ENCODE measurements at regions not wholly inside any gene's neighbourhood (a gene's known extent, or its start where the extent isn't known, plus 50 kb on each side); places are given as distances from the start of the nearest gene placed in this dataset.

DNA sequence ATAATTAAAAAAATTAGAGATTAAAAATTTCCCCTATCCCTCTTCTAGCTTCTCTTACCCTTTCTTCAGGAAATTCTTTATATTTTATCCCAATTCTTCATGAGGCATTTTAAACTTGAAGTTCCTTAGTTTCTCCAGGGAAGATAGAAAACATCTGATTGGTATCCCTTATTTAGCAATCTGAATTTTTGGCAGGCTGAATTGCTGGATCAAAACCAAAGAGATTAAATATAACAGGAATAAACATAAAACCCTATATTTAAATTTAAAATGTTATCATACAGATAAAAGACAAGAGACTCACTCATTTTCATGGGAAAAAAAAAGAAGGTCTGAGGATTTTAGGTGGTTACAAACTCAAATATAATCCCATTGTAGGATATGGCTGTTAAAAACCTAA lies 204.2 kb downstream of the CHRM3 start:
- no peak for DNase-seq (ENCODE audit: extremely low read depth, low read depth, low spot score)

DNA sequence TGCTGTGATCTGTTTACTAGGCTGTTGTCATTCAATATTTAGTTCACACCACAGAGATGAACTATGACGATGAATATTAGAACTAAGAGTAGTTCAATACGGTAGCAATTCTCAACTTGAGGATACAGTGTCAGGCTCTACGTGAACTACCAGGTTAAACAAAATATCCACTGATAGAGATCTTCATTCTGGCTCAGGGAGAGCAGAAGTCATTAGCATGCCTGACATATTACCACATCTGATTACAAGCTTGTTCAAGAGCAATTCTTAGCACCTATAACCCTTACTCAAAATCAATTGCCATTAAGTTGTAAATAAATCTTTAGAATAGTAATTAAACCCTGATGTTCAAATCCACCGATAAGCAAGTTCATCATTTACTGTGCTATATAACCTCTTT lies 207.2 kb downstream of the CHRM3 start:
- no peak for DNase-seq (ENCODE audit: extremely low read depth, low read depth, low spot score)

DNA sequence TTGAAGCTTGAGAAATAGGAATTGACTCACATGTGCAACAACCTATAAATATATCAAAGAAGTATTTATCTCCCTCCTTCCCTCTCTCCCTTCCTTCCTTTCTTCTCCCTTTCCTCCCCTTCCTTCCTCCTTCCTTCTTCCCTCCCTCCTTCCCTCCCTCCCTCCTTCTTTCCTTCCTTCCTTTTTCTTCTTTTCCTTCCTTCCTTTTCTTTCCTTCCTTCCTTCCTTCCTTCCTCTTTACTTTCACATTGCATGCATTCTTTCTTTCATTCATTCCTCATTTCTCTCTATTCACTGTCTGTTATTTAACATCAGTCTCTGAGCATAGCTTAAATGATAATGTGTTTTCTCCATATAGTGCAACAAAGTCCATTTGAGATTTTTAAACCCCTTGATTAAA lies 214.2 kb downstream of the CHRM3 start:
- no peak for DNase-seq (ENCODE audit: extremely low read depth, low read depth, low spot score)

DNA sequence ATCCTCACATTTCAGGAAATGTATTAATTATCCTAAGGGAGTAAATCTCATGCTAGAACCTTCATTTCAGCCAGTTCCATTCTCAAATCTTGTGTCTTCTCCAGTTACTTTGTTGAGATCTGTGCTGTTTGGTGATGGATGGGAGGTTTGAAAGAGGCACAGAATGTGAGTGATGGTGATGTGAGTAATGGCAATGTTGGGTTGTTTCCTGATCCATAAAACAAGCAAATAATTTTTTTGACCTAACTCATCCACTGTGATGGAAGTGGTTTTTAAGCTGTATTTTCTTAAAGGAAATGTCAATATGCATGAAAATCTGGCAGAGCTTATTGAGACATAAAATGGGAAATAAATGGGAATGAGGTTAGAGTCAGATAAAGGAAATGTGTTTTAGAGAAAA lies 214.7 kb downstream of the CHRM3 start:
- DNase-seq (ENCODE audit: extremely low read depth, low read depth, low spot score), result no peak

DNA sequence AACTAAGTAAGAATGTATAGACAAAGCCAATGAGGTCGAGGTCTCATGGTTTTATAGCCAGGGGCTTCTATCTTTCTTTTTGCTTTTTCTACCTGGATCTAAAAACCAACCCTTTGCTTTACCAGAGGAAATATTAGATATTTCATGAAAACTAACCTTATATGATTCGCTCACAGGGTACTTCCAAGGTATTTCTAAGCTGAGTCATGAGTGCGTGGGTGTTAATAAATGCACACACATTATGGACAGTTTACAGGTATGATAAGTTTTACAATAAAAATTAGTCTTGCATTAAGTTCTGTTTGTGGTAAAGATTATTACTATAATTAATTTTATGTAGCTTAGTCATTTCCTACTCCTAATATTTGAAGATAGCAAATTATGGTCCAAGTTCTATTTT lies 217.2 kb downstream of the CHRM3 start:
- DNase-seq (ENCODE audit: extremely low read depth, low read depth, low spot score), result no peak

DNA sequence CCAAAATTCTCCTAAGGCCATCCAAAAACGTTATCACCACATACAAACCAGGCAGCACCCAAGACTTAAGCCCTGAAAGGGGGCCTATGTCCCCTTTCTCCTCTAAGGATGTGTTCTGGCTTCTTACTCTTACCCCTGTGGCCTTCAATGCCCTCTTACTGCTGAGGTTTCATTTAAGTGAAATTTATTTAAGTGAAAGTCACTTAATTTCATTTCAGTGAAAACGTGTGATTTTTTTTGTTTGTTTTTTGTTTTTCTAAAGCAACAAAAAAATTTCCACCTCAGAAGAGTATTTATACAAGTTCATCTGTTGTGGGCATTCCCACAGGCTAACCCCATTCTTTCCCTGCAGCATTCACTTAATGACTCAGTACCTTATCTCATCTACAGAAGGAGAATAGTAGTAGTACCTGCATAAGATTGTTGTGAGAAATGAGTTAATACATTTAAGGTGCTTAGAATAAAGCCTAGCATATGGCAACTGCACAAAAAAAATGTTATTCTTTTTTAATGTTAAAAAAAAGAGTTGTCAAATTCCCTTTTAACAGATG lies 220.6 kb downstream of the CHRM3 start:
- no peak for DNase-seq (ENCODE audit: extremely low read depth, low read depth, low spot score)

DNA sequence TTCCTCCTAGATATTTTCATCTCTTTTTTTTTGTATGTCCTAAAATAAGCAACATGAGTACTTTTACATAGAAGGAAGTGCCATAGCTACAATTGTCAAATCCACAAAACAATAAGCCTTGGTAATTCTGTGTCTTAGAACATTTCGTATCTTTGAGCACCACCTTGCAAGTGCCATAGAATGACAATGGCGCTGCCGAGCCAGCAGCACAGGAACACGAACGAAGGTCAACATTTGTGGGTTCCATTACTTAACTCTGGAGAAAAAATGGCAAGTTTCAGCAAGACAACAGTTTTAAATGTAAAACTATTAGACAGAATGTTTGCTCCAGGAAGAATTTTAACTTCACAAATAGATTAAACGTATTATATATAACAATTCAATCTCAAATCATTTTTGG lies 222.1 kb downstream of the CHRM3 start:
- DNase-seq (ENCODE audit: extremely low read depth, low read depth, low spot score), result no peak

DNA sequence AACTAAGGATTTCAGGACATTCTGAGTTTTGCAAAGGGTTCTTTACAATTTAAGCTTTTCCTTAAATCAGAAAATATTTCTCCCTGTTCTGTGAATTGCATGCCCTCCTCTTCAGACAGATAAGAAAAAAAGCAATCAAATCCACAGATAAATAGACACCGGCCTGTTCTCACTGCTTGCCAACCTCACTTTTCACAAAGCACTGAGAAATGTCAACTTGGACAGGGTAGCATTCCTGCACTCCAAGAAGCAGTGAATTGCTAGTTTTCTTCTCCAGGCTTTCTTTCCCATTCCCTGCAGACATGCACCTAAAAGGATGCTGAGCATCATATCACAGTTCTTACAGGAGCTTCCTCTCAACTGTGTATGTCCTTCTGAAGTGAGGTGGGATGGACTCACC lies 226.0 kb downstream of the CHRM3 start:
- DNase-seq (ENCODE audit: extremely low read depth, low read depth, low spot score), result no peak

DNA sequence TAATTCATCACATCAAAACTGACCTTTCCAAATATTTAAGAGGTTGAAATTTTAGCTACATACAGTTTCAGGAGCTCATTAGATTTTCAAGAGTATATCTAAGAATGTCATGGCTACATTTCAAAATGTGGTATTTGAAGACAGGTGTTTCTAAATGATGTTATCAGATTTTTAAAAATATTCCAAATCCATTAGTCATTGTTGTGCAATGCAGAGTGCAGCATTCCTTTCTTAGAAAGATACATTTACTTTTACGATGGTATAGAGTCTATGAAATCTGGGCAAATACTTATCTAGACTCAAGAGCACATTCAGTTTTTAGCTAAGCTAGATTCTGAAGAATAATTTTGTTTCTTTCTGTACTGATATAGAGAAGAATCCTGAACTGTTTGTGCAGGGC lies 230.3 kb downstream of the CHRM3 start:
- DNase-seq (ENCODE audit: extremely low read depth, low read depth, low spot score), result no peak

DNA sequence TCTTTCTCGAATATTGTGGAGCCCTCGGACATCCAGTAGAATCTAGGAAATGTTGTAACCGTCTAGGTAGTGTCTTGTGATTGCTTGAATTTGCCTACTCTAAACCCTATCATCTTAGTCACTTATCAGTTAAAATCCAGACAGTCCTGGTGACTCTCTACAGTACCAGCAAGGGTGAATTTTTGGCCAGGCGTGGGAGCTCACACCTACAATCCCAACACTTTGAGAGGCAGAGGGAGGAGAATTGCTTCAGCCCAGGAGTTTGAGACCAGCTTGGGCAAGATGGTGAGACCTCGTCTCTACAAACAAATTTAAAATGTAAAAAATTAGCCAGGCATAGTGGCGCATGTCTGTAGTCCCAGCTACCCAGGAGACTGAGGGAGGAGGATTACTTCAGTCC lies 230.9 kb downstream of the CHRM3 start:
- DNase-seq (ENCODE audit: extremely low read depth, low read depth, low spot score), result no peak

DNA sequence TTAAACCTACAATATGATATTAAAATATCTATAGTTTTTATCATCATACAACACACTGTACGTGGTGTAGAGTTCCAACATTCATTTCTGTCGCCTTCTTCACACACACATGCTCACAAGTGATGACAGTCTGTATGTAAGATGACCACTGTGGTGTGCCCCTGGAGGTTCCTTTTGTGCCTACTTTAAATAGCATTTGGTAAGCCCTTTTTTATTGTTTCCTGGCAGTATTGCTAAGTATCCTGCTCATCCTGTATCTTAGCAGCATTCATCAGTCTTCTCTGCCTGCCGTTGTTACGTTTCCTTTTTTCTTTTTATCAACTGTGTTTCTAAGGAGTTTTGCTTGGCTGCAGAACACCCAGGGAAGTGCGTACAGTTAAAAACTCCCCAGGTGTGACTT lies 231.4 kb downstream of the CHRM3 start:
- DNase-seq (ENCODE audit: extremely low read depth, low read depth, low spot score), result no peak

DNA sequence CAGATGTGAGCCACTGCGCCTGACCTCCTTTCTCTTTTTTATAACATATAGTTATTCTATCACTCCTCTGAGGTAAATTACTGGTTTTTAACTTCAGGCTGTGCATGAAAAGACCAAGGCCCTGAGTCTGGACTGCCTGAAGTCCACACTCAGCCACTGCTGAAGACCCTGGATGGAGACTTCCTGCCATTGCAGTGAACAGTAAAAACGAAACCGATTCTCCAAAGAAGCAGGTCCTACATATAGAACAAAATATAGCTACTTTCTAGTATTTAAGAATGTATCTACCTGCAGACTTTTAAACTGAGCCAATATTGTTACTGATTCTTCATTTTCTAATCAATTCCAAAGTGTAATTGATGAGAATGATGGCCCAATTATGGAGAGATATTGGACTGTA lies 232.8 kb downstream of the CHRM3 start:
- DNase-seq (ENCODE audit: extremely low read depth, low read depth, low spot score), result no peak

DNA sequence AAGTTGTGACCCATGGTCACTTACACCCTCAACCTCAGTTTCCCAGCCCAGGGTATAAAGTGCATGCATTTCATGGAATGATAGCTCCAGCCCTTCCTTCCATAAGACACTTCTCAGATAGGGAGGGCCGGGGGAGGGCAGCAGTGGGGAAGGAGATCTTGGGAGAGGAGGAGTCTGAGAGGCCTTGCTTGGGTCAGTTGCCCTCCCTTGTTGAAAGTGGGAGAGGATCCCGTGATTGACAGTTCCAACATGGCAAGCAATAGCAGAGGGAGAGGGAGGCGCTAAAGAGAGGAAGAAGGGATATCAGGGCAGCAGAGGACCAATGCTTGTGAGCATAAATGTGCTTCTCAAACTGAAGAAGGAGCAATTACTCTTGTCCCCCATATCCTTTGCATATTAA lies 244.4 kb downstream of the CHRM3 start:
- DNase-seq (ENCODE audit: extremely low read depth, low read depth, low spot score), result no peak

DNA sequence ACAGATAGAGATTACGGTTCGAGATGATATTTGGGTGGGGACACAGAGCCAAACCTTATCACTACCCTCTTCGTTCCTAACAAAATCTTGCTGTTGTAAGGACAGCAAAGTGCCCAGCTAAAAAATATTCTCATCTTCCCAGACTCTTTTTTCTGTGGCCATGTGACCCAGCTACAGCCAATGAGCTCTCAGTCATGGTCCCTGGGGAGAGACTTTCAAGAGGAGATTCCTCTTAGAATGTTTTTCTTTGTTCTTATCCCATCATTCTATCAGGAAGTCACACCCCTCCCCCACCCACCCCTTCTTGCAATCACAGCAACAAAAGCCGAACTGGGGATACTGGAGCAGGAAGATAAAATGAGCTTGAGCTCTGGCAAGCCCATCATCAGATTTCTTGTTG lies 247.1 kb downstream of the CHRM3 start:
- no peak for DNase-seq (ENCODE audit: extremely low read depth, low read depth, low spot score)

DNA sequence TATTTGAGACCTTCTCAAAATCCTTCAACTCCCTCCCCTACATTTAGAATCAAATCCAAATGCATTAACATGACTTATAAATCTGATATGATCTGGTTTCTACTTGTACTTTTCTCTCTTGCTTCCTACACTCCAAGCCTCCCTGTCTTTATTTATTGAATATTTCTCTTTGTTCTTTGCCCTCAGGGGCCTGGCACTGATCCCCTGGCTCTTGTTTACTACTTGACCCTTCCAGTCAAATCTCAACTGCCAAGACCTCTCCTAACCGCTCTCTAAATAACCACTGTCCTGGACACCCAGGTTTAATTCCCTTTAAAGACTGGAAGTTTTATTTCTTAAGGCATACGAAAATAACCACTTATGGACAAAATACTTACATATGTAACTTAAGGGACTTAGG lies 248.9 kb downstream of the CHRM3 start:
- DNase-seq (ENCODE audit: extremely low read depth, low read depth, low spot score), result no peak

DNA sequence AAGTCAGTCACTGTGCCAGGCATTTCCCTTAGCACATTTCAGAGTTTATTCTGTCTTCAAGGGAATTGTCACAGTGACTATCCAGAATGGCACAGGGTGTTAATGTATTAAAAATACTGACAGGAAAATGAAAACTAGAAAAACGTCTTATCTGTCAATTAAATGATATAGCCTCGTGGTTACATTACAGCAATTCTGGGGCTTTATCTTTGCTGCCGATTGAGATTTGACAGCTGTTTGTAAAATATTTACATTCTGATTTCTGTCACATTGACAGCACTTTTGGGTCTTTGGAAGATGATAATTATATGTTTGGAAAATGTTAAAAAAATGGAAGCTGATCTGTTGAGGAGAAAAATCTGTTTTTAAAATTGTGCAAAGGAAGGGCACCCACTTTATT lies 250.0 kb downstream of the CHRM3 start:
- no peak for DNase-seq (ENCODE audit: extremely low read depth, low read depth, low spot score)

DNA sequence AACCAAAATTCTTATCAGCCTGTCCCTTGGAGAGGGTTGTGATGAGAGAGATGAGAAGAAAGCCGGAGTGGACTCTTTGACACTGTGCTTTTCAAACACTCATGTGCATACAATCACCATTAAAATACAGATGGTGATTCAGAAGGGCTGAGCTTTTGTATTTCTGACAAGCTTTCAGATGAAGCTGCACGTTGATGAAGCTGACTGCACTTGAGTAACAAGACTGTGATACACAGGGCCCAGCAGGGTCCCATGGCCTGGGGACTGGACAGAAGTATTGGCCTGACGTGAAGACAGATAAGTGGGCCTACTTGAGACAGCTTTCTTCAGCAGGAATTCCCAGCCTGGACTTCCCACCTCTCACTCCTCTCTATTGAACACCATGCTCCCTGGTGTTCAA lies 258.2 kb downstream of the CHRM3 start:
- no peak for DNase-seq (ENCODE audit: extremely low read depth, low read depth, low spot score)

DNA sequence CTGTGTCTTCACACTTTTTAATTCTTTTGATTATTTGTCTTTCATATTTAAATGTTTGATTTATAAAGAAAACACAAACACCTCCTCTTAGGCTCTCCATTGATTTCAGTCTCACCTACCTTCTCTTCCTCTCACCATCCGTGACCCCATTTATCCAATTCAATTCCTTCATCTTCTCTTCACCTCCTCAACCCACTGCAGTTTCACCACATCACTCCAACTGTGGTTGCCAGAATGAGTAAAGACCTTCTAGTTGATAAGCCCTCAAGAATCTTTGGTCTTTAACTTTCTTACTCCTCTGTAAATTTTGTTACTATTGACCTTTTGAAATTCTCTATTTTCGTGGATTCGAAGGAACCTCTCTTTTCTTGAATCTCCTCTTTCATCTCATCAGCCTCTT lies 260.7 kb downstream of the CHRM3 start:
- DNase-seq (ENCODE audit: extremely low read depth, low read depth, low spot score), result no peak

DNA sequence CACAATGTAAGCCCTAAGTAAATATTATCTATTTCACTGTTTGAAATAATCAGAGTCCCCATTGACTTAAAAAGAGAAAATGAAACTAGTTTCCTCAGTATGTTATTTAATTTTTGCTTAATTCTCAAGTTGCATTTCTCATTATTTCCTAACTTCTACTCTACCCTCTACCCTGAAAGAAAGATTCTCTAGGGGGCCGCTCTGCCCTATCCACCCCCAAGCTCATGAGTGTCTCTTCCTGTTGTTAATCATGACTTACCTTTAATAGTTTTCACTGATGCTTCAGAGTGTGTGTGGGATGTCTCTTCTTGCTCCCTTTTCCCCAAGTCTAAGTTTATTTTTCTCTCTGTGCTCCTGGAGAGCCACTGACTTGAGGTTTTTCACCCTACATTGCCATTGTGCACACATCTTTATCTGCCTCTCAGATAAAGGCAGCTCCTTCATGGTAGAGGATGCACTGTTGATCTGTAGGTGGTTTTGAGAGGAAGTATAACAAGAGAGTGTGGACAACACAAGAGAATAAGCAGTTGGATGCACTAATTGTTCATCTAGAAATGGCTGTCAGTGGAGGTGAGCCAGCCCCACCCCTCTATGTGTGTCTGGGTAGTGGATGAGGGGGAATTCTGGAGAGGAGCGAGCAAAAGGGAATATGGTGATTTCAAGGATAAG lies 261.7 kb downstream of the CHRM3 start:
- no peak for DNase-seq (ENCODE audit: extremely low read depth, low read depth, low spot score)

DNA sequence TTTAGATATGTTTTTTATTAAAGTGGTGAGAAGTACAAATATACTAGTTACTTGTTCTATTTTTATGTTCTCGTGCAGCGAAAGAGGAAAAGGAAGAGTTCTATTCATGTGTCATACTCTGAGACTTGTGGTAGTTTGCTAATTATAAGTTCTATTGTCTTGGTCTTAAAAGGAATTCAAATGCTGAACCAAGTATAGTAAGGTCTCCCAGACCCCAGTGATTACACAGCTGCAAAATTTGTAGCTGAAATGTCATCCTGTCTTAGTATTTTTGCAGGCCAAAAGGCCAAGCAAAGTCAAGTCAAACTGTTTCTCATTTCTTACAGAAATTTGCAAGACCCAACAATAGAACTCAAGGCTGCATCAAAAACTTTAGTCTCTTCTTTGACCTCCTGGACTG lies 268.7 kb downstream of the CHRM3 start:
- no peak for DNase-seq (ENCODE audit: extremely low read depth, low read depth, low spot score)

DNA sequence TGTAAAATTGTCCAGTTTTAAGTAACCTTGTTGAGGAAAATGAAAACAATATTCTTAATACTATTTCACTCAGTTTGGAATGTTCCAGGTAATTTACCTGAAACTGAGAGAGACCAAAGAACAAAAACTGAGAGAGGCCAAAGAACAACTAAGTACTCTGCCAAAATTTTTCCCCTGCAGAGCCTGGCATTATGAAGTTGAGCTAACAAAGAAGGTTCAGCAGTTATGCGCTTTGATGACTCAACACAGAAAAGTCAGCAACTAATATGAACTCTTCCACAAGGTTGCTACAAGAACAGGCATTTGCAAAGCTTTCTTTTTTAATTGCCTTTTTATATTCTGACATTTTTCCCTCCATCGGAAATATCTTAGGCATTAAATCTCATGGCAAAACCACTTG lies 270.9 kb downstream of the CHRM3 start:
- no peak for DNase-seq (ENCODE audit: extremely low read depth, low read depth, low spot score)

DNA sequence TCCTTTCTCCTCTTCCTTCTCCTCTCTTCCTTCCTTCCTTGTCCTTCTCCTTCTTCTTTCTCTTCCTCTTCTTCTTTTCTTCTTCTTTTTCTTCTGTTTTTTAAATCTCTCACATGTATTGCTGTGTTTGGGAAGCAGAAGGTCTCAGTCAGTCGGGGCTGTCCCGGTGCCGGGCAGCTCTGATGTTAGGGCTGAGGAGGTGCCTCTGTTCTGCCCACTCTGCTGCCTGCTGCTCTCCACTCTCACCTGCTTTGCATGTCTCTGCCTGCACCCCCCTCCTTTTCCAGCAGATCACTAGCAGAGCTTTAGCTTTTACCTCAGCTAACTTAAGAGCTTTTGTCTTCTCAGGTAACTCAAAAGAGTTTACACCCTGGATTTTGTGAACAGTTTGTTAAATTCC lies 276.6 kb downstream of the CHRM3 start:
- DNase-seq (ENCODE audit: extremely low read depth, low read depth, low spot score), result no peak

DNA sequence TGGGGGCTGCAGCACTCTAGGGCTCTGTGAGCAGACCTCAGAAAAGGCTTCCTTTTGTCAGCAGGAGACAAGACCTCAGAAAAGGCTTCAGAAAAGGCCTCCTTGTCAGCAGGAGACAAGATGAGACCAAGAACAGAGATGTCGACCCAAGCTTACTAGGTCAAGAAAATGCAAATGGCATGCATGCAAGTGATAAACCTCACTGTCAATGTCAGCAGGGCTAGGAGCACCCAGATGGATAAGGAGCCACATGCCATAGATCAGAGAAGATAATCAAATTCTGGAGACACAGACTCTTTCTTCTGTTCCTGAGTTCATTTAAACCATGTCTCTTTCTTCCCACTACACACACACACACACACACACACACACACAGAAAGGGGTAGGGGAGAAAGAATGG lies 285.9 kb downstream of the CHRM3 start:
- no peak for DNase-seq (ENCODE audit: extremely low read depth, low read depth, low spot score)
